ENCODE measurements at regions not wholly inside any gene's neighbourhood (a gene's known extent, or its start where the extent isn't known, plus 50 kb on each side); places are given as distances from the start of the nearest gene placed in this dataset.

DNA sequence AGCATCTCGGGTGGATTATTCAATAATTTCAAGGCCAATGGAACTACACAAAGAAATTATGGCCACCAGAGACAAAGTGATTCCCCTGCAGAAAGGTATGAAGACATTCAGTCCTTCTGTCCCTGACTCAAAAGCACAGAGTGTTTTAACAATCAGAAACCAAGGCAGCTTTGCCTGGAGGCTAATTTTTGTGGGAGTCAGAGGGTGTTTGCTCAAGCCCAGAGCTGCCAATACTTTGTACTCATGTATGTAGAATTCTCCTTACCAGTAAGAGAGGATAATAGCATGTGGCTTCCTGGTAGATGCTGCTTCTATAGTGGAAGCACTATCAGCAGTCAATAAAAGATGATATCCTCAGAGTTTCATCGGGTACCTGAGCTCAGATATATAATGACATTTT, 178.4 kb downstream of the KCNE4 start:
- DNase-seq (no peak), ATAC-seq (no peak)
- intact Hi-C loops (cut with micrococcal nuclease): no loop called here
- 84% methylated on average over 2 of the region's 2 CpGs for WGBS (ENCODE audit: insufficient coverage)
- H3K4me3 Mint-ChIP-seq: no peak overlapping the region
- no peak overlapping the region for H3K27ac Mint-ChIP-seq
- no peaks in the 10 kb centered on the region for H3K4me1 Mint-ChIP-seq
- H3K36me3 Mint-ChIP-seq: no peaks in the 10 kb centered on the region
- no peaks in the 10 kb centered on the region for H3K27me3 Mint-ChIP-seq (ENCODE audit: low read depth in 2 of 2)
- Histone ChIP-seq H3K36me3 (ENCODE audit: control insufficient read depth, insufficient read depth, low read length) (no peaks in the 10 kb centered on the region), H3K27me3 (ENCODE audit: control insufficient read depth, insufficient read depth, low read length) (no peaks in the 10 kb centered on the region), H3K4me3 (ENCODE audit: low read length) (no peak overlapping the region), H3K27ac (ENCODE audit: low read length) (no peak overlapping the region), H3K9me3 (ENCODE audit: control insufficient read depth, insufficient read depth, low read length) (no peaks in the 10 kb centered on the region), H3K4me1 (ENCODE audit: control insufficient read depth, insufficient read depth, low read length) (no peaks in the 10 kb centered on the region)
- peaks cover 8 to 9% of the 10 kb centered on the region in 2 donors for H3K9me3 Mint-ChIP-seq
- TF ChIP-seq, protein P1, sequence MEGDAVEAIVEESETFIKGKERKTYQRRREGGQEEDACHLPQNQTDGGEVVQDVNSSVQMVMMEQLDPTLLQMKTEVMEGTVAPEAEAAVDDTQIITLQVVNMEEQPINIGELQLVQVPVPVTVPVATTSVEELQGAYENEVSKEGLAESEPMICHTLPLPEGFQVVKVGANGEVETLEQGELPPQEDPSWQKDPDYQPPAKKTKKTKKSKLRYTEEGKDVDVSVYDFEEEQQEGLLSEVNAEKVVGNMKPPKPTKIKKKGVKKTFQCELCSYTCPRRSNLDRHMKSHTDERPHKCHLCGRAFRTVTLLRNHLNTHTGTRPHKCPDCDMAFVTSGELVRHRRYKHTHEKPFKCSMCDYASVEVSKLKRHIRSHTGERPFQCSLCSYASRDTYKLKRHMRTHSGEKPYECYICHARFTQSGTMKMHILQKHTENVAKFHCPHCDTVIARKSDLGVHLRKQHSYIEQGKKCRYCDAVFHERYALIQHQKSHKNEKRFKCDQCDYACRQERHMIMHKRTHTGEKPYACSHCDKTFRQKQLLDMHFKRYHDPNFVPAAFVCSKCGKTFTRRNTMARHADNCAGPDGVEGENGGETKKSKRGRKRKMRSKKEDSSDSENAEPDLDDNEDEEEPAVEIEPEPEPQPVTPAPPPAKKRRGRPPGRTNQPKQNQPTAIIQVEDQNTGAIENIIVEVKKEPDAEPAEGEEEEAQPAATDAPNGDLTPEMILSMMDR (IDR thresholded peaks at IDR 0.05): no peak

DNA sequence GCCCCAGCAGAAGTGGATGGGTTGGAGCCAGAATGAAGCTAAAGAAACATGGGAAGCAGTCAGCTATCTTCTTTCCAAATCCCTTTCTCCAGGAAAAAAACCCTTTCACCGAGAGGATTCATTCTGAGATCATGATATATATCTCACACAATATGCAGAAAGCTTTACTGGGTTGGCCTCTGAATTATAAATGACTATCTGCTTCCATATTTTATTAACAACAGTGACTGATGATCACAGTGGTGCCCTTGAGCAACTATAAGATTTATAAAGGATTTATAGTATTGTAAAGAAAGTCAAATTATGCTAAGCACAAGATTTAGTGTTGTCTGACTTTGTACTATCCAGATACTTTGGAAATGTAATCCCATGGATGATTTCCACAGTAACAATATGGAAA, 180.3 kb downstream of the KCNE4 start:
- Histone ChIP-seq H3K9me3 (ENCODE audit: control insufficient read depth, insufficient read depth, low read length) (no peaks in the 10 kb centered on the region), H3K4me3 (ENCODE audit: low read length) (no peak overlapping the region), H3K4me1 (ENCODE audit: control insufficient read depth, insufficient read depth, low read length) (no peaks in the 10 kb centered on the region), H3K27me3 (ENCODE audit: control insufficient read depth, insufficient read depth, low read length) (no peaks in the 10 kb centered on the region), H3K36me3 (ENCODE audit: control insufficient read depth, insufficient read depth, low read length) (no peaks in the 10 kb centered on the region), H3K27ac (ENCODE audit: low read length) (no peak overlapping the region)
- Mint-ChIP-seq H3K9me3 (peaks cover 11 to 13% of the 10 kb centered on the region in 2 donors), H3K36me3 (no peaks in the 10 kb centered on the region), H3K4me1 (no peaks in the 10 kb centered on the region), H3K27ac (no peak overlapping the region), H3K27me3 (ENCODE audit: low read depth in 2 of 2) (no peaks in the 10 kb centered on the region), H3K4me3 (no peak overlapping the region)
- 80% methylated on average over 1 of the region's 1 CpG for WGBS (ENCODE audit: insufficient coverage)
- no peak for DNase-seq
- intact Hi-C loops (cut with micrococcal nuclease): no loop called here
- no peak for ATAC-seq
- TF ChIP-seq, protein P1 (IDR thresholded peaks at IDR 0.05): no peak

DNA sequence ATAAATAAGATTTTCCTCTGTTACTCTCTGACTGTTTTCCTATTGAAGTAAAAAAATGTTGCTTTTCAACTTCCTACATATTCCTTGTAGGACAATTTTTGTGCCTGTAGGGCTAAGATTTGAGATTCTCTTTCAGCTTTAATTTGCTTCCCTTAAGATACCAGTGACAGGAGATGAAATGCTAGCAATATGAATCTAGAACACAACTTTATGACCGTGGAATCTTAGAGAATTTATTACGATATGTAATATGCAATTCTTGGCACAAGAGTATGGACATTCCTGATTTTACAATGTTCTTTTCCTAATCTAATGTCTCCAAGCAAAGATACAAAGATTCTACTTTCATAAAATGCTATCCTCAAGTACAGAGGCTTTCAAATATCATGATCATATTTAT, 180.9 kb downstream of the KCNE4 start:
- 100% methylated on average over 1 of the region's 2 CpGs for WGBS (ENCODE audit: insufficient coverage)
- Mint-ChIP-seq H3K27ac (no peak overlapping the region), H3K4me1 (no peaks in the 10 kb centered on the region), H3K27me3 (ENCODE audit: low read depth in 2 of 2) (no peaks in the 10 kb centered on the region), H3K4me3 (no peak overlapping the region), H3K36me3 (no peaks in the 10 kb centered on the region), H3K9me3 (peaks cover 11 to 13% of the 10 kb centered on the region in 2 donors)
- no peak for DNase-seq
- H3K9me3 ChIP-seq (ENCODE audit: control insufficient read depth, insufficient read depth, low read length): no peaks in the 10 kb centered on the region
- no peaks in the 10 kb centered on the region for H3K36me3 ChIP-seq (ENCODE audit: control insufficient read depth, insufficient read depth, low read length)
- TF ChIP-seq, protein P1 (IDR thresholded peaks at IDR 0.05): no peak
- no peaks in the 10 kb centered on the region for H3K4me1 ChIP-seq (ENCODE audit: control insufficient read depth, insufficient read depth, low read length)
- no peaks in the 10 kb centered on the region for H3K27me3 ChIP-seq (ENCODE audit: control insufficient read depth, insufficient read depth, low read length)
- ATAC-seq: no peak
- intact Hi-C loops (cut with micrococcal nuclease): no loop called here
- no peak overlapping the region for H3K4me3 ChIP-seq (ENCODE audit: low read length)
- H3K27ac ChIP-seq (ENCODE audit: low read length): no peak overlapping the region

DNA sequence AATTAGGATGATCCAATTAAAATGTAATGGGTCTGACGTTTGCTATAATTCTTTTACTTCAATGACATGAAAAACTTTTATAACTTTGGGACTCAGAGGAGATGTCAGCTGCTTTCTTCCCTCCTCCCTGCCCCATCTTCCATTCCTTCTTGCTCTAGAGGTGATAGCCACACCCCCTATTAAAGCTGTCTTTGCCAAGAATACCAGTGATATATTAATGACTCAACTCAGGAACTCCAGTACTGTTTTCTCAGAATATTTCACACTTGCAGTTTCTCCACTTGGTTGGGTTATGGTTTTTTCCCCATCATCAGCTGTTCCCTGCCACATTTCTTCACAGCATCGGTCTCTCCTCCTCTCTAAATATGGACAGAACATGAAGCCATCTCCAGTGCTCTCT, 184.0 kb downstream of the KCNE4 start:
- H3K9me3 Mint-ChIP-seq: peaks cover 10 to 11% of the 10 kb centered on the region in 2 donors
- H3K4me3 ChIP-seq (ENCODE audit: low read length): no peak overlapping the region
- no peak overlapping the region for H3K4me3 Mint-ChIP-seq
- no peaks in the 10 kb centered on the region for H3K36me3 ChIP-seq (ENCODE audit: control insufficient read depth, insufficient read depth, low read length)
- ATAC-seq (no peak), DNase-seq (no peak)
- TF ChIP-seq, protein P1 (IDR thresholded peaks at IDR 0.05): no peak
- 89% methylated on average over 2 of the region's 2 CpGs for WGBS (ENCODE audit: insufficient coverage)
- H3K27ac ChIP-seq (ENCODE audit: low read length): no peak overlapping the region
- H3K27me3 ChIP-seq (ENCODE audit: control insufficient read depth, insufficient read depth, low read length): no peaks in the 10 kb centered on the region
- H3K36me3 Mint-ChIP-seq: no peaks in the 10 kb centered on the region
- intact Hi-C loops (cut with micrococcal nuclease): no loop called here
- H3K27ac Mint-ChIP-seq: no peak overlapping the region
- no peaks in the 10 kb centered on the region for H3K27me3 Mint-ChIP-seq (ENCODE audit: low read depth in 2 of 2)
- H3K9me3 ChIP-seq (ENCODE audit: control insufficient read depth, insufficient read depth, low read length): no peaks in the 10 kb centered on the region
- no peaks in the 10 kb centered on the region for H3K4me1 ChIP-seq (ENCODE audit: control insufficient read depth, insufficient read depth, low read length)
- H3K4me1 Mint-ChIP-seq: no peaks in the 10 kb centered on the region
